Tibial nerve (tissue), 4 donors: ENCODE measurements at regions not wholly inside any gene's neighbourhood (a gene's known extent, or its start where the extent isn't known, plus 50 kb on each side); places are given as distances from the start of the nearest gene placed in this dataset.

Experiments
- DNase-seq, 2 donors: peaks; one replicate each; pipeline ENCODE4 v3.0.0-alpha.2; 2019; ENCODE audit warnings: low spot score in 2 of 2
- H3K27ac ChIP-seq, 4 donors: fragments of 200-600 bp; sonication (generic) in 3 of 4; one replicate each; pipeline ENCODE4 v1.5.1; 2017 to 2019; ENCODE audit warnings: mild to moderate bottlenecking in 1 of 4
- H3K27me3 ChIP-seq, 2 donors: fragments of 200-600 bp; sonication (generic) in 1 of 2; one replicate each; pipeline versions ENCODE4 v1.5.1 to v1.6.0; 2017 to 2019
- H3K36me3 ChIP-seq, 3 donors: fragments of 200-600 bp; sonication (generic); one replicate each; pipeline ENCODE4 v1.5.1; 2018 to 2019
- H3K4me1 ChIP-seq, 4 donors: fragments of 200-600 bp; sonication (generic) in 3 of 4; one replicate each; pipeline ENCODE4 v1.5.1; 2017 to 2019
- H3K4me3 ChIP-seq, 4 donors: fragments of 200-600 bp; sonication (generic) in 3 of 4; one replicate each; pipeline ENCODE4 v1.5.1; 2017 to 2019; ENCODE audit warnings: mild to moderate bottlenecking in 1 of 4, moderate library complexity in 1 of 4
- H3K9me3 ChIP-seq, 4 donors: fragments of 200-600 bp; sonication (generic) in 3 of 4; one replicate each; pipeline ENCODE4 v1.5.1; 2017 to 2019
- EP300 ChIP-seq, 2 donors: sonication (generic); formaldehyde crosslinking; IDR thresholded peaks; one replicate each; pipeline ENCODE4 v1.6.1; 2017; ENCODE audit warnings: antibody characterized with exemption in 2 of 2, mild to moderate bottlenecking in 1 of 2
- POLR2A ChIP-seq, 2 donors: fragments of 450-650 bp; IDR thresholded peaks; one replicate each; pipeline ENCODE4 v1.6.1; 2017; ENCODE audit warnings: antibody characterized with exemption in 2 of 2, mild to moderate bottlenecking in 2 of 2, moderate library complexity in 2 of 2
- WGBS, 2 donors: methylation state at CpG; one replicate each; pipeline ENCODE4 v1.1.5; 2018; 5-methylcytosine and 5-hydroxymethylcytosine counted together
- TF ChIP-seq, protein P1 (sequence below), 5 experiments: fragments of 200-600 bp in 3 of 5; fragments of 450-650 bp in 2 of 5; sonication (generic) in 3 of 5; IDR thresholded peaks; one replicate each; pipeline ENCODE4 v1.5.1; 2016 to 2019; ENCODE audit warnings: antibody characterized with exemption in 5 of 5, mild to moderate bottlenecking in 3 of 5, moderate library complexity in 2 of 5

DNA sequence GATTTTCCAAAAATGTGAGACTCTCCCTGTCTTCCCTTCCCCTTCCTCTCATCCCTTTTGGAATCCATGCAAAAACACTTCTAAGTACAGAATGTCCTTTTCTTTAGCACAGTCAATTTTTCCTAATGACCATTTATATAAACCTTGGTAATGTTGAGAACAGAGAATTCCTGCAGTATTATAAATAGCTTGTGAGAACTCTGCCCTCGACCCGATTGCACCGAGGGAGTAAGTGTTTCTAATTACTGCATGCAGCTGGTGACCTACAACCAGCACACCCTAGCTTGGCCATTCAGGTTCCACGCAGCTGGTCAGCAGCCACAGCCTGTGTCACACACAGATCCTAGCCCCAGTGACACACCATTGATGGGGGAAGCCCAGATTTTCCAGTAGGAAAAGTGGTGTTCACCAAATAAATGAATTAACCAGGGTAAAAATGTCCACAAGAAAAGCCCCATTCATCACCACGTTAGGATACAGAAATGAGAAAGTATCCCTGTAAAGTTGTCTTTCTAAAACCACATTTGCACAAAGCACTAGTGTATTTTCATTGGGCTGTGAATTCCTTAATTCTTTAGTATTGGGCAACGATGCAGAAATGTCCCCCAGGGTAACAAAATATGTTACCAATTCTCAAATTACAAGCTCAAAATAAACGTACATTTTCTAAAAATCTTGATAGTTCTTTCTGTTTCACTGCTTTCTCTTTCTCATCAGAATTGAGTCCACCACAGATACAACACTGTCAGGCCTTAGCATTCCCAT is 499.0 kb upstream of the KLF6 start:
- H3K4me1 ChIP-seq = peaks cover 0 to 68% (median 33%) of the 10 kb centered on the region in 4 donors
- H3K4me3 ChIP-seq = no peak overlapping the region
- no peaks in the 10 kb centered on the region for H3K36me3 ChIP-seq
- H3K9me3 ChIP-seq = no peaks in the 10 kb centered on the region
- WGBS, 2 donors = 16 to 19% methylated on average over 7 of the region's 7 CpGs
- DNase-seq = peak; percentile 65 to 76
- H3K27me3 ChIP-seq = no peaks in the 10 kb centered on the region
- TF ChIP-seq, protein P1, sequence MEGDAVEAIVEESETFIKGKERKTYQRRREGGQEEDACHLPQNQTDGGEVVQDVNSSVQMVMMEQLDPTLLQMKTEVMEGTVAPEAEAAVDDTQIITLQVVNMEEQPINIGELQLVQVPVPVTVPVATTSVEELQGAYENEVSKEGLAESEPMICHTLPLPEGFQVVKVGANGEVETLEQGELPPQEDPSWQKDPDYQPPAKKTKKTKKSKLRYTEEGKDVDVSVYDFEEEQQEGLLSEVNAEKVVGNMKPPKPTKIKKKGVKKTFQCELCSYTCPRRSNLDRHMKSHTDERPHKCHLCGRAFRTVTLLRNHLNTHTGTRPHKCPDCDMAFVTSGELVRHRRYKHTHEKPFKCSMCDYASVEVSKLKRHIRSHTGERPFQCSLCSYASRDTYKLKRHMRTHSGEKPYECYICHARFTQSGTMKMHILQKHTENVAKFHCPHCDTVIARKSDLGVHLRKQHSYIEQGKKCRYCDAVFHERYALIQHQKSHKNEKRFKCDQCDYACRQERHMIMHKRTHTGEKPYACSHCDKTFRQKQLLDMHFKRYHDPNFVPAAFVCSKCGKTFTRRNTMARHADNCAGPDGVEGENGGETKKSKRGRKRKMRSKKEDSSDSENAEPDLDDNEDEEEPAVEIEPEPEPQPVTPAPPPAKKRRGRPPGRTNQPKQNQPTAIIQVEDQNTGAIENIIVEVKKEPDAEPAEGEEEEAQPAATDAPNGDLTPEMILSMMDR (IDR thresholded peaks at IDR 0.05) = no peak
- TF ChIP-seq POLR2A (IDR thresholded peaks at IDR 0.05) (no peak), EP300 (IDR thresholded peaks at IDR 0.05) (peak; percentile 93 to 94)
- H3K27ac ChIP-seq = peak overlapping the region; percentile 69 to 90 (median 78)

DNA sequence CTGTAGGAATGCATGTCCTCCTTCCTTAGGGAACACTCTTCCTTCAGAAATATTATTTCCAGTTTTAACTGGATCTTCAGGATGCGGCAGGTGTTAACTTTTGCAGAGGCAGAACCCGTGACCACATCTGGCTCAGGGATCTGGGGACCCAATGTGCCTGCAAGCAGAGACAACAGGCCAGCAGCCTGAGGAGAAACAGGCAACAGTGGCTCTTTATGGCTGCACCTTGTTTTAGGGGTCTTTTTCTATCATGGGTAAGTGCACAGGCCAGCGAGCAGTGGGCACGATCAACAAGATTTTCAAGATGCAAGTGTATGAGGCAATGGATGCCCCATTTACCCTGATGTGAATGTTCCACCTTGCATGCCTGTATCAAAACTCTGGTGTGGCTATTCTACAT is 497.5 kb upstream of the KLF6 start:
- no peaks in the 10 kb centered on the region for H3K36me3 ChIP-seq
- H3K27ac ChIP-seq = peak overlapping the region; percentile 49 to 90 (median 78)
- no peaks in the 10 kb centered on the region for H3K9me3 ChIP-seq
- H3K4me1 ChIP-seq = peaks cover 0 to 68% (median 33%) of the 10 kb centered on the region in 4 donors
- no peak overlapping the region for H3K4me3 ChIP-seq
- 85 to 95% methylated on average over 4 of the region's 4 CpGs for WGBS, 2 donors
- no peak for DNase-seq
- TF ChIP-seq EP300 (IDR thresholded peaks at IDR 0.05) (no peak), POLR2A (IDR thresholded peaks at IDR 0.05) (no peak)
- TF ChIP-seq, protein P1 (IDR thresholded peaks at IDR 0.05) = no peak
- no peaks in the 10 kb centered on the region for H3K27me3 ChIP-seq

GRCh38 chr10:4281190-4281825 is 496.3 kb upstream of the KLF6 start:
- H3K4me3 ChIP-seq = no peak overlapping the region
- H3K27me3 ChIP-seq = no peaks in the 10 kb centered on the region
- 90 to 95% methylated on average over 6 of the region's 6 CpGs for WGBS, 2 donors
- H3K36me3 ChIP-seq = no peaks in the 10 kb centered on the region
- peak overlapping the region in 2 of 4 donors; percentile 86 to 90 for H3K27ac ChIP-seq
- no peak for DNase-seq
- no peak for TF ChIP-seq EP300 (IDR thresholded peaks at IDR 0.05)
- TF ChIP-seq, protein P1 (IDR thresholded peaks at IDR 0.05) = no peak
- no peak for TF ChIP-seq POLR2A (IDR thresholded peaks at IDR 0.05)
- H3K9me3 ChIP-seq = no peaks in the 10 kb centered on the region
- H3K4me1 ChIP-seq = peaks cover 0 to 63% (median 33%) of the 10 kb centered on the region in 4 donors

DNA sequence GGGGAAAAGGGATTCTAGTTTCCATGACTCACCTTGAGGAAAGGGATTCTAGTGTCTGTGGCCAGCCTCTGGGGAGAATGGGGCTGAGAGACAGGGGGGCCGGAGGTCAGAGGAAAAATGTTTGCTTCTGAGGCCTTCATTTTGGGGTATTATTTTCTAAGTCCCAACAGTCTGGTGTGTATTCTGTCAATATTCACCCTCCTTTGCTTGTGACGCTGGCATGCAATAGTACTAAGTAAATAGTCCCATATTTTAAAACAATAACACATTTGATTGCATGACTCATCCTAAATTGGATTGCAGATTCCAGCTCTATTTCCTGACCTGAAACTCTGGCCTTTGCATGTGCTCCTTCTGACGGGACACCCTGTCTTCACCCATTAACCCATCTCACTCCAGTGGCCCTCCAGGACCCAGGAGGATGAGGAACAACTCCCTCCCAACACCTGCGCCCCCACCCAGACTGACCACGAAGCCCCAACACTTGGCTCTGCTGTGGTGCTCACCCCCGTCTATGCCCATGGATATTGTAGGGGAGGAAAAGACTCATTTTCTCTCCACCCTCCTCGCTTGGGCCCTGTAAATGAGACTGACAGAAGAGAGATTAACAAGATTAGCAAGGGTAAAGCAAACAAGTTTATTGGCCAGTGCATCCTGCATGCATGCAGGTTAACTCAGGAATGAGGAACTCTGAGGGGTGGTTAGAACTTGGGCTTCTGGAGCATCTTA is 495.6 kb upstream of the KLF6 start:
- WGBS, 2 donors = 64 to 71% methylated on average over 7 of the region's 7 CpGs
- Histone ChIP-seq H3K36me3 (no peaks in the 10 kb centered on the region), H3K9me3 (no peaks in the 10 kb centered on the region), H3K4me1 (peaks cover 0 to 63% (median 33%) of the 10 kb centered on the region in 4 donors), H3K4me3 (no peak overlapping the region), H3K27ac (peak overlapping the region in 3 of 4 donors; percentile 21 to 90 (median 86)), H3K27me3 (no peaks in the 10 kb centered on the region)
- DNase-seq = no peak
- TF ChIP-seq, protein P1 (IDR thresholded peaks at IDR 0.05) = no peak
- TF ChIP-seq EP300 (IDR thresholded peaks at IDR 0.05) (peak in 1 of 2 donors; percentile 73), POLR2A (IDR thresholded peaks at IDR 0.05) (no peak)
